SIG-M5 treated with dmso at 0.1 percent for 504 hours (cell line): ENCODE measurements at regions not wholly inside any gene's neighbourhood (a gene's known extent, or its start where the extent isn't known, plus 50 kb on each side); places are given as distances from the start of the nearest gene placed in this dataset.

Experiments used
- DNase-seq: peaks from one replicate; lab custom pipeline; 2025; ENCODE audit not compliant: unreplicated experiment; lab: John Stamatoyannopoulos, UW

DNA sequence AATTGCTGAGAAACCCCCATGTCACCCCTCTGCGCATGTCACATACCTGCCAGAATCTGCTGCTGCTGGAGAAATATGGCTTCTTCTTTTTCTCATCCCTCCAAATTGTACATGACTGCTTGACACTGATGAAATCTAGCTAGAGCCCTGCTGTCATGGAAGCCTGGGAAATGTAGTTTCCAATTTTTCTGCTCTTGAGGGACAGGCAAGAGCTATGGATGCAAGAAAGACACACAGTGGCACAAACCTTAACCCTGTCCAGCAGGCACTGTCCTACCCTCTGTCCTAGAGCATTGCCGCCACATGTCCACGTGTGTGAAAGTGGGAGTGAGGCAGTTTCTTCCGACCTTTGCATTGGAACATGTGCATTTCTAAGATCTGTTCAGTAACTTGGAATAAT, 255.5 kb upstream of the SEMA6A start:
- DNase-seq: no peak

DNA sequence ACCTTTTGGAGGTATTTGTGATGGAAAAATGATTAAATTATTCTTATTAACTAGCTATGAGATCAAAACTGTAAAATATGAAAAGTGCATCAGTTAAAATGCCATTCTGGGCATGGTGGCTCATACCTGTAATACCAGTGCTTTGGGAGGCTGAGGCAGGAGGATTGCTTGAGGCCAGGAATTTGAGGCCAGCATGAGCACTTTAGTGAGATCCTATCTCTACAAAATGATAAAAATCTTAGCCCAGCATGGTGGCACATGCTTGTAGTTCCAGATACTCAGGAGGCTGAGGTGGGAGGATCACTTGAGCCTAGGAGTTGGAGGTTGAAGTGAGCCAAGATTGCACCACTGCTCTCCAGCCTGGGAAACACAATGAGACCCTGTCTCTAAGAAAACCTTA, 252.5 kb upstream of the SEMA6A start:
- no peak for DNase-seq

DNA sequence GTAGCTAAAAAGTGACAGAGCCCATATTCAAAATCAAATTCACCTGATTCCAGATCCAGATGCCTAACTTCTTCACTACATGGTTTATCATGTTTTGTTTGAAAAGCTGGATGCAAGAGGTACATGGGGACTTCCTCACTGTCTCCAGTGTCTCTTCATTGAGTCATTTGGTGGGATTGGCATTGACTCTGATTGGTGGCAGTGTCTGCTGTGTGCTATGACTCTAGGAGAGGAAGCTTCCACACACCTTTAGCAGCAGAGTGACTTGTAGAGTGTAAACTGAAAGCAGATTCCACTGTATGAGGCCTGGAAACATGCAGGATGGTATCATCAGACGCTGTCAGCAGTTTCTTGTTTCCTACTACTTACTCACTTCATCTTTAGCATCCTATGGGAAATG, 250.9 kb upstream of the SEMA6A start:
- no peak for DNase-seq

DNA sequence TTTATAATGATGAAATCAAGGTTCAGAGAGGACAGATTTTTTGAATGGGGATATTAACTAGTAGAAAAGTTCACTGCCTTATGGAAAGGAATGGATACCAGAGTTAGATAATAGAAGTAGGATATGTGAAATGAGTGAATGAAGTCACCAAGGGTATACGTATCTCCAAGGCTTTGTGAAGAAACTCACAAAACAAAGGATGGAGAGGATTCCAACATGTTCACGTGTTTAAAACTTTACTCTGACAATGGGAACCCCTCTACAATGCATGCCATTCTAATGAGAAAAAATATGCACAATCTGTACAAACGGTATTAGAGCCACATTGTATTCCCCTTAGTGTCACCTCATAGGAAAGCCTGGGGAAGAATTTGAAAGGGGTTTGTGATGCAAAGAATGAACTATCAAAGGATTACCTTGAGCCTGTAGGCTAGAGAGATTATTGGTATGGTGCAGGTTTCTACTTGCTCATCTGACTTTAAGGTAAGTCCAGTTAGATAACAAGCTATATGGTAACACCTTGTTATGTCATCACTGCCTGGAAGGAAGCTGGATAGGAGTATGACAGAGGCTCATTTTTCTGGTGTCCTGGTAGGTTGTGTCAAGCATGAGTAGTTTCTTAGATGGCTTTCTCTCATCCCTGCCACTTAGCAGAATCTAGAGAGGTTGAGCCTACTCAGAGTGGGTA, 250.3 kb upstream of the SEMA6A start:
- DNase-seq: no peak

DNA sequence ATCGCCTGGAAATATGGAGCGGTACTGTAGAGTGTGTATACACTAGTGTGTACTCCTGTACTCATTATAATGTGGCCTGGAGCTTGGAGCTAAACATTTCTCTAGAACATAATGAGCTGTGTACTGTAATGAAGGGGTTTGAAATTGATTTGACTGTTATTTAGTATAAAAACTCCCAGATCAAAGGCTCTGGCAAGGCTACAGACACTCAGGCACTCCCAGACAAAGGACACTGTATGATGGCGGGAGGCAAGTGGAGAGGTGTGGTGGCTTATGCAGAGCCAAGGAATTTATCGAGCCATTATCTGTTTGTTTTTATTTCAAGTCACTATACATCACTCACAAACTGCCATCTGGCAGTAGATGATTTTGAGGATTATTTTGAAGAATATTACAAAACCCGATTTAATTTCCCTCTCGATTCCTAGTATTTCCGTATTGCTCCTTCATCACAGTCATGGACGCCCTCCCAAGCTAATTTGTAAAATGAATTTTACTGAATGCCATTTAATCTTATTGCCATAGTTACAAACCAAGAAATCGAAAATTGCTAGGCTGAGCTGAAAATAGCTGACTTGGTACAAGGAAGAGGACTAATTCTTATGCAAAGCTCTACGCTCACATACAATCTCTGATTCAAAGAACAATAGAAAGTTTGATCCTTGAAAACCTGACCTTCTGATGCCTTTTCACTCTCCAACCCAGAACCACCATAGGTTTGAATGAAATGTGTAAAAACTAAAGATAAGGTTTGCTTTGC, 240.2 kb upstream of the SEMA6A start:
- no peak for DNase-seq

DNA sequence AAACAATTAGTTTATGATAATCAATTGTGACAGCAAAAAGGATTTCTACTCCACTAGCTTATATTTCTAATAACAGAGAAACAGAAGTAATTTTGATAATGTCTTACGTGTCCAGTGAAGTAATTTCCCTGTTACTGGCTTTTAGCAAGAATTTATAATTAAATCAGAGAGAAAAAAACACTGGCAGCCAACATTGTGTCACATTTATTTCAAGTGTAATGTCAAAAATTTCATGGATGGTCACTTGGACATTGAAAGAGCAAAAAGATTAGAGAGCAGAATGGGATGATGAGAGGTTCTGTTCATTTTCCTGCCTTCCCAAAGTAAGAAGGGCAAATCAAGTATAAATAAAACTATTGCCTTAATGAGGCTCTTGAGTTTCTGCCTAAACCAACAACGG, 239.3 kb upstream of the SEMA6A start:
- no peak for DNase-seq

DNA sequence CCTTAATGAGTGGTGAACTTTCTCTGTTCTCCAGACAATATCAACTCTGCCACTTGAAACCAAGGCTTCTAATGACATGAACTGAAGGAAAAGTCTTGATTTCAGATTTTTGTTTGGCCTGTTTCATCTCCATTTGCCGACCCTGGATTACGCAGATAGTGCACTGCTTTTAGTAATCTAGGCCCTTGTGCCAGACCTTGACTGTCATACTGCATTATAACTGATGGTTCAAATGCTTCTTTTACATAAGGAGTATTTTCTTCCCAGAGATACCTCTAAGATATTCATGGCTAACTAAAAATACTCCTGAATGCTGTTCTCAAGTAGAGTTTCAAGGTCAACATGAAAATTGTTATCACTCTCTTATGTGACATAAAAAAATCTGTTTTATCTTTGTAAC, 238.7 kb upstream of the SEMA6A start:
- DNase-seq: no peak

DNA sequence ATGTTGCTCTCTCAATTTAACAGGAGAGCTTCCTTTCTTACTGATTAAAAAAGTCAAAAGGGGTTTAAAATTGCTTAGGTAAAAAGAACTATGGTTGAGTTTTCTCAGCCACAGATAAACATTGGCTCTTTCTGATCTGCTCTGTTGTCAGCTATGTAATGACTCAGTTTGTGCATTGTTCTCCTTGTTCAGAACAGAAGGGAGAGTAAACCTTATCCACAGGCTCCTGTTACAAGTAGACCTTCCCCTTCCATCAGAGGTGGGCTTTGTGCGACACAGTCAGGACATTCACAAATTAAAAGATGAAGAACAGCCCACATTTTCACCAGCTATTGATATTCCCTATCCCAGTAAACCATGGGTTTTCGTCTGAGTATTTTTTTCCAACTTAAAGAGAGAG, 236.3 kb upstream of the SEMA6A start:
- DNase-seq: no peak

DNA sequence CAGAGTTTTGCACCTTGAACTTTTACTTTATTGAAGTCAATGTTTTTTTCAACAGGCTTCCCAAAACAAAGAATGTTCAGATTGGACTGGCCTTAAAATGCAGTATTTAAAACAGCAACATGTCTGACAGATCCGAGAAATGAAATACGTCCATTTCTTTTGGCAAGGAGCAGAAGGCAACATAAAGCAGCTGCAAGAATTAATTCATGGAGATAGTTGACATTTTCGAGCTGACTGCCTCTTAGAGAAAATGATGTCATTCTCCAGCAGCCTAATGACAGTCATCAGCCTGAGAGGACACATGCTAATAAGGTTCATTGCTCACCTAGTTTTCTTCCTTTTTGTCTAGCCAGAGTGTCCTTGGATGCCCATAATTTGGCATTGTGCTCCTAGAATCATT, 232.2 kb upstream of the SEMA6A start:
- DNase-seq: no peak

DNA sequence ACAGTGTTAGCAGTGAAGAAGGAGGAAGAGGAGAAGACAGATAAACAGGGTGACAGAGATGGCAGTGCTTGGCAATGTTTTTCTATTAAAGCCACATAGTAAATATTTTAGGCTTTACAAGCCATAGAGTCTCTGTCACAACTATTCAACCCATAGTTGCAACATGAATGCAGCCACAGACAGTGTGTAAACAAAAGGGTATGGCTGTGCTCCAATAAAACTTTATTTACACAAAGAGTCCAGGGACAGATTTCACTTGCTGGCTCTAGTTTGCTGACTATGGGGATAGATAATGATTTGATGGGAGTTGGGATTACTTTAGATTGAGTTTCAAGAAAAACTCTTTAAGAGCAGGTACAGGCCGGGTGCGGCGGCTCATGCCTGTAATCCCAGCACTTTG, 224.8 kb upstream of the SEMA6A start:
- no peak for DNase-seq

DNA sequence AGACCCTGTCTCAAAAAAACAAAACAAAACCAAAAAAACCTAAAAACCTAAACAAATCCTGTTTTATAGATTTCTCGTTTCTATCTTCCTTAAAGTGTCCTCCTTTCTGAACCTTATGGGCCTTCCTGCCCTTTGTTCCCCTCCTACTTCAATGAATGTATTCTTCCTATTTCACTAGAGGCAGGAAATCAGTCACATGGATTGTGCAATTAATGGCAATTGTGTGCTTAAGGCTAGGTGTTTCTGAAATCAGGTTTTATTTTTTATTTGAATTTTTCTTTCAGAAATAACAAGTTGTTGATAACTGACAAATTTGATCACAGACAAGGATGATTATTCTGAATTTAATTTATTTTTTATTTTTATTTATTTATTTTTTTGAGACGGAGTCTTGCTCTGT, 220.6 kb upstream of the SEMA6A start:
- DNase-seq: peak; percentile 4

DNA sequence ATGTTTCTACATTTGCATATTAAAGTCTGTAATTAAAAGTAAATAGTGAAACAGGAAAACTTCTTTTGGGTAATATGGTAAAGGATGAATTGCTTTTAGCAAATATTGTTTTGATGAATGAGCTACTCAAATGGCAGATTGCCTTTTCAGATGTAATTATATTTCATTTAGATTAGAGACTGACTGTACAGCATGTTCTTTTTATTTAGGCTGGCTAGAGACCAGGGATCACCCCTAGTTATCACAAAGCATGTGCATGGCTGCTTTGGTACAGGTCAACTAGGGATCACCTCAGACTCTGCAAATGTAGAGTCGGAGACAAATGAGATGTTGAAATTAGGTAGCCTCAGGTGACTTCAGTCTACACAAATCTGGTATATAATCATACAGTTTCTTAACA, 214.9 kb upstream of the SEMA6A start:
- no peak for DNase-seq

DNA sequence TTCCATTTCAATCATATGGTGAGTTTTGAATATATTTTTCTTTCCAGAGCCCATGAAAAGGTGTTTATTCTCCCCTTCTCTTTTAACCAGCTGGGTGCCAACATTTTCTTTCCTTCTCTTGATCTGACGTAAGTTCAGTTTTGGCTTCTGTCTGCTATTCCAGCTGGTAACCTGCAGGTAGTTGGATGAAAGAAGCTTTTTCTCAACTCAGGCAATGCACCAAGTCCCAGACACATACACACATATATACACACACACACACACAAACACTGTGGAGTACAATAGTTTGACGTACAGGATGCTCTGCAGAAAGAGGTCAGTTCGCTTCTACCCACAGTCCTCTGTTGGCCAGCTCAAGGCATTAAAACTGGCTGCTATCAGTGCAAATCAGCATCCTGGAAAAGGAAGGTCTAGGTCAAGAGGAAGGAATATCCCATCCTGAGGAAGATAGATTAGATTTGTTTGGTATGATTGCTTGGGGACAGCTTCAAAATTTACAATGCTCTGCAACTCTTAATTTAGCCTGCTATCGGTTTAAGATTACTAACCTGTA, 214.3 kb upstream of the SEMA6A start:
- DNase-seq: no peak

DNA sequence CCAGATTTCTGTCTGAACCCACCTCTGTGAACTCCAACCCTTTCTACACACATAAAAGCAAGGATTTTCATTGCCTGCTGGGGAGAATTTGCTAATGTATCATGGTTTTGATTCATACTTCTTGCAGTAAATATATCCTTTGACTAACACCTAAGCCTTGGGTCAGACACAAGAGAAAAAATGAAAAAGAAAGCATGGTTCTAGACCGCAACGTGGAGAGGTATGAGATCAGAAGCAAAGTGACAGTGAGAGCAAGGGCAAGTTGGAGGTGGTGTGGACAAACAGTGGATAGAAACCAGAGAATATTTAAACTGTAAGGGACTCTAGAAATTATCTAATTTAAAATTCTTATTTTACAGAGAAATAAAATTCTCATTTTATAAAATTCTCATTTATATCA, 212.9 kb upstream of the SEMA6A start:
- DNase-seq: no peak

DNA sequence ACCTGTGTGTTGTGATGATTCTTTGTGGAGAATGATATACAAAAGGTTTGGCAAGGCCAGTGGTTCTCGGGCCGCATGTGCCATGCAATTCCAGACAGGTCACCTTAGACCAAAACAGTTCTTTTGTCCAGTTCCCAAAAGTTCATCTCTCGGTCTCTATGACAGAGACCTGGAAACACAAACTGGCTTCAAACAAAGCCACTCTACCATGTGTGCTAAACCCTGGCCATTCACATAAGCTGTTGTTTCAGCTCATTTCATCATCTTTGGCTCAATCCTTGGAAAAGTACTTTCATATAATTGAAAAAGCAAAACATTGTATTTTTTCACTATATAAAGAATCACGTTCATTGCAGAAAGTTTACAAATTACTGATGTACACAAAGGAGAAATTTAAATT, 210.5 kb upstream of the SEMA6A start:
- no peak for DNase-seq

DNA sequence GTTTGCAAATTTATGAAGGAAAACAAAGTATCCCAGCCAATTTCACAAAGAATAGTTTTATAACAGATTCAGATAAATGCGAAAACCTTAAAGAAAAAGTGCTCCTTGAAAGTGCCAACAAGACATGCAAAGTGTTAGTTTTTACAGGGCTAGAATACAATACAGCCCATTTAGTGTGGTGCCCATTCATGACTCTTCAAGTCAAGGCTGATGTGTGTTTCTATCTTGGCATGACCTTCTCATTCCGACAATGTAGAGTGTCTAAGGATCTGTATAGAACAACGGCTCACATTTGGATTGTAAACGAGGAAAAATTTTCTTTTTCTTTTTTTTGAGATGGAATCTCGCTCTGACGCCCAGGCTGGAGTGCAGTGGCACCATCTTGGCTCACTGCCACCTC, 205.2 kb upstream of the SEMA6A start:
- DNase-seq: no peak

DNA sequence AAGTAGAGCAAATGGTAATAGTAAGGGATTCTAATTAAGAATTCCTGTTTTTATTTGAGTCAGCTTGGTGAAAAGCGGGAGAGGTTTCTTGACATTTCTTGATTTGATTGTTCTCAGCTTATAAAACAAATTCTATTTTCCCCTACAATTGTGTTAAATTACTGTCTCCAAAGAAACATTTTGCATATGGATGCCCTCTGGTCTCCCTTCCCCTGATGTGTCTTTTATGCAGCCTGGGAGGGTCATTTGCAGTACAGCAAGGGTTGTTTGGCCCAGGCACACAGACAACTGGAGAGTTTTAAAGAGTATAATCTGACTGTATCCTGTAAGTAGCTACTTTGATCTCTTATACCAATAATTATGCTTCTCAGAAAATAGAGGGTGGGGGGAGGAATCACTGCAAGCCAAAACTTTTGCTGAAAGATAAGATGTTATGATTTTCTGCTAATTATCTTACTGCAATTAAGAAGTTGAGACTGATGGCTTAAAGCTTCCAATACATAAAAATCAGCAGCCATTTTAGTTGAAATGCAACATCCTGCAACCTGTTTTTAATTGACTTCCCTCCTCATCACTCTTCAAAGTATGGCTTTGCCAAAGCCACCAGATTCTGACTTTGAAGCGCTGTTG, 204.1 kb upstream of the SEMA6A start:
- DNase-seq: no peak

DNA sequence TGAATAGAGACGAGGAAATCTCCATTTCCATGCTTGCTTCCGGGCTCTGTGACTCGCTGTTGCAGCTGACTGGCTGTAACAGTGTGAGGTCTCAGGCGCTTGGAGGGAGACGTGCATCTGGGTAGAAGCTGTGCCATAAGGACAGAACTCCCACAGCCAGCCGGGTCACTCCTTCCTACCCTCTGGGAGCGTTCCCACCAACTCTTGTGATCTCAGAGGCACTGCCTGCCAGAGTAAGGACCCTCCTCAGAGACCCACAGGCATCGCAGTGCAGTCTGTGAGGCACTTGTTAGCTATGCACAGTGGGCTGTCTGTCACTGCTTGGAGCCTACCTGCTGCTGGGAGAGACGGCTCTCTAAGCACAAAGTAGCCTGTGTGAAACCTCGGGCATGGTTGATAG, 203.4 kb upstream of the SEMA6A start:
- no peak for DNase-seq

DNA sequence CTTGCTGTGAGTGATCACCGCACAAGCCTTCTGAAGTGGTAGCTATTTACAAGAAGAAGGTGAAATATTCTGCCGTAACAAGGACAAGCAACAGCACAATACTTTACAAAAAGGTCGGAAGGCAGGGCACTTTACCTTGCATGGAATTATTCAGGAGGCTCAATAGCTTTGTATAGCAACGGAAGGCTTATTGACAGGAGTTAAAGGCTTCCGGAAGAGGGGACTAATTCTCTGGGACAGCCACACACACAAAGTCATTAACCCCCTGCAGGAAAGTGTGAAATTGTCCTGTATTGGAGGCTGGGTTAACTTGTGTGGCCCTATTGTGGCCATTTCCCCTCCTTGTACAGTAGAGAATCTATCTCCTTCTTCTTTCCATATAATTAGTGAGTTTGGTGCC, 199.3 kb upstream of the SEMA6A start:
- no peak for DNase-seq

DNA sequence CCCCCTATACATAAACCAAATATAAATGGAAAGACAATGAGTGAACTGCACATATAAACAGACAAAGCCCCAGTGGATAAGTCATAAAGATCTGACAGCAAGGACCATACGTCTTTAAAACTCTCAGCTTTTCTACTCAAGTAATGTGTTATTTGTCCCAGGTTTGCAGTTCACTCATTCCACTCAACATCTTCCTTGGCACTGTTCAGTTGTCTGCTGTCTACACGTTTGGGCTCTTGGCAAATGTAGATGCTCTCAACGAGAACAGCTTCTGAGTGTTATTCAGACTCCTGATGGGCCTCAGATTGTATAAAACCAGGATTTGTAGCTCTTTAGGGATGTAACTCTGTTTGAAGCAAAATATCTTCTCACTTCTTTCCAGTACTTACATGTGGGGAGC, 198.2 kb upstream of the SEMA6A start:
- DNase-seq: no peak

DNA sequence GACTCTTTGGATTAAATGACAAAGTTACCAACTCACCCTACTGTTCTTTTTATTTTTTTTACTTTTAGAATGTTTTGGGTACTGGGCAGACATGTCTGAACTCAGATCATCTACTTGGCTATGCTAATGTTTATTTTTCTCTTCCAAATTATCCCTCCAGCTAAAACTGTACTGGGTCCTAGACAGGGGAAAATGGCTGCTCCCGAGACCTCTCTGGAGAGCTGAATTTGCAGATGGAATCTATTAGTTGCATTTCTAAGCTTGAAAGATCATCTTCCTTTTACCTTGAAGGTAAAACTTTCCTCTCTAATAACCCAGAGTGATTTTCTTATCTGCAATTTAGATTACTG, 197.5 kb upstream of the SEMA6A start:
- DNase-seq: no peak

DNA sequence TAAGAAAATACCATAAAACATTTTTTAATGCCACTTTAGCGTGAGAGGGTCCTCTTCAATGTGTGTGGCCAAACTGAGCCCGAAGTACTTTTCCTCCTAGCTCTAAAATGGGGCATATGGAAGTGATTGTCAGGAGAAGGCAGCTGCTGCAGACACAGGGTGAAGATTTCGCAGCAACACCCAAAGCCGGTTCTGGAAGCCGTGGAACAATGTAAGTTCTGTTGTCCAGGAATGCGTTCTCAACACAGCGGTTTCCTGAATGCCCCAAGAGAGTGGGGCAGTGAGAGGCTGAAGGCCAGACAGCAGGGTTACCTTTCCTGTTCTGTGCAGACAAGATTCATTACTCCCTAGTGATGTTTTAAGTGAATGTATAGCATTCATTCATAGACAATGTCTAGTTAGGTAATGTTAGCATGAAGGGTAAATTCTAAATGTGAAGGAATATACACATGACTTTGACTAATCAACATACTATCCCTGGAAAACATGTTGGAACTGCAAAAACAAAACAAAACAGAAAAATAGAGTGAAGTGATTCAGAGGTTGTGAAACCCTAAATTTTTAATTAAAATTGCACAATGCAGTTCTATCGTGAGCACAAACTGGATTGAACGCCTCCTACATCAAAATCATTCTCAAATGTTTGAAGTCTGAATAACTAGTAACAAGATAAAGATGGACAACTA, 197.0 kb upstream of the SEMA6A start:
- DNase-seq: no peak
